ENCODE measurements at regions not wholly inside any gene's neighbourhood (a gene's known extent, or its start where the extent isn't known, plus 50 kb on each side); places are given as distances from the start of the nearest gene placed in this dataset.
"Not testable (repeated sequence)": the region's sequence is repeated elsewhere in the genome, so short reads cannot be mapped to it uniquely, and the experiment has no call there.

- intact Hi-C loops (cut with micrococcal nuclease): no loop called here
Observed at GRCh38 chr14:43735932-43736331, 771.2 kb downstream of the FSCB start.

DNA sequence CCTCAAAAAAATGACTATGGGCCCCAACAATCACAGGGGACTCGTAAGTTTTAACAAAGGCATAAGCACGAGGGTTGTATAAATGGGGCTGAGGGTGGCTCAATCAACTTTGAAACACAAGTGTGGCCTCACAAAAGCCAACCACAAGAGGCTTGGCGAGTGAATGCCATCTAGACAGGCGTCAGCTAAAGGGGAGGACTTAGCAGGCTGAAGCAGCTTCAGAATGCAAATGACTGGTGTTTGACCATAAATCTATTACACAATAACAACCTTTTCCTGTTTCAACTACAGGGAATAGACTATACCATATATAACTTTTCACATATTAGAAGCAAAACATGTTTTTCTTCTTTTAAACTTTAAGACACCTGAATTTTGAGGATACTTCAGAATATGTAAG, 777.9 kb downstream of the FSCB start:
- intact Hi-C loops (cut with micrococcal nuclease): no loop called here

GRCh38 chr14:43706900-43707299, 800.2 kb downstream of the FSCB start:
- intact Hi-C loops (cut with micrococcal nuclease): no loop called here

DNA sequence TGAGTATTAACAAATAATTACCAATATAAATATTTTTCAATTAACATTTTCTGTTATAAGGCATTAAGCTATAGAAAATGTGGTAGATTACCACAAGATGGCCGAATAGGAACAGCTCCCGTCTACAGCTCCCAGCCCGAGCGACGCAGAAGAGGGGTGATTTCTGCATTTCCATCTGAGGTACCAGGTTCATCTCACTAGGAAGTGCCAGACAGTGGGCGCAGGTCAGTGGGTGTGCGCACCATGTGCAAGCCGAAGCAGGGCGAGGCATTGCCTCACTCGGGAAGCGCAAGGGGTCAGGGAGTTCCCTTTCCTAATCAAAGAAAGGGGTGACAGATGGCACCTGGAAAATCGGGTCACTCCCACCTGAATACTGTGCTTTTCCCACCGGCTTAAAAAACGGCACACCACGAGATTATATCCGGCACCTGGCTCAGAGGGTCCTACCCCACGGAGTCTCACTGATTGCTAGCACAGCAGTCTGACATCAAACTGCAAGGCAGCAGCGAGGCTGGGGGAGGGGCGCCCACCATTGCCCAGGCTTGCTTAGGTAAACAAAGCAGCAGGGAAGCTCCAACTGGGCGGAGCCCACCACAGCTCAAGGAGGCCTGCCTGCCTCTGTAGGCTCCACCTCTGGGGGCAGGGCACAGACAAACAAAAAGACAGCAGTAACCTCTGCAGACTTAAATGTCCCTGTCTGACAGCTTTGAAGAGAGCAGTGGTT, 808.4 kb downstream of the FSCB start:
- intact Hi-C loops (cut with micrococcal nuclease): not testable (repeated sequence)

- intact Hi-C loops (cut with micrococcal nuclease): no loop called here
Observed at GRCh38 chr14:43697003-43697402, 810.1 kb downstream of the FSCB start.

DNA sequence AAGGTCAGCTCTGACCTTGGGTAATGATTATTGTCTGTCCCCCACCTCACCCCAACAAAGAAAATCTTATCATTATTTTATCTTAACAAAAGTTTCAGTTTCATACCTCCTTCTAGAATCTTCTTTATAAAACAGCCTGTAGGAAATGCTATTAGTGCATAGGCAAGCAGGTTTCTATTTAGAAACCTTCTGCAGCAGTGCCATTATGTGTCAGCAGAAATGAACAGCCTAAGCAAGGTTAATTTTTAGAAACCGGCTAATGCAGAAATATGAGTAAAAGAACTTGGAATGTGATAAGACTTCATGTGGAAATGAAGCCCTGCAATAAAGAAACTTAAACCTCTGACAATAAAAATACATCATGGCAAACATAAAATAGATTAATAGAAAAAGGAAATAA, 814.4 kb downstream of the FSCB start:
- intact Hi-C loops (cut with micrococcal nuclease): no loop called here

GRCh38 chr14:43687921-43688320, 819.2 kb downstream of the FSCB start:
- intact Hi-C loops (cut with micrococcal nuclease): no loop called here

- intact Hi-C loops (cut with micrococcal nuclease): no loop called here
Observed at GRCh38 chr14:43677581-43677980, 829.5 kb downstream of the FSCB start.

- intact Hi-C loops (cut with micrococcal nuclease): no loop called here
Observed at GRCh38 chr14:43674273-43674672, 832.8 kb downstream of the FSCB start.

GRCh38 chr14:43671716-43672485, 835.2 kb downstream of the FSCB start:
- intact Hi-C loops (cut with micrococcal nuclease): no loop called here

GRCh38 chr14:43669355-43669754, 837.7 kb downstream of the FSCB start:
- intact Hi-C loops (cut with micrococcal nuclease): no loop called here

GRCh38 chr14:43665570-43666267, 841.4 kb downstream of the FSCB start:
- intact Hi-C loops (cut with micrococcal nuclease): no loop called here

GRCh38 chr14:43655194-43655593, 851.9 kb downstream of the FSCB start:
- intact Hi-C loops (cut with micrococcal nuclease): not testable (repeated sequence)

GRCh38 chr14:43651896-43652295, 855.2 kb downstream of the FSCB start:
- intact Hi-C loops (cut with micrococcal nuclease): no loop called here

DNA sequence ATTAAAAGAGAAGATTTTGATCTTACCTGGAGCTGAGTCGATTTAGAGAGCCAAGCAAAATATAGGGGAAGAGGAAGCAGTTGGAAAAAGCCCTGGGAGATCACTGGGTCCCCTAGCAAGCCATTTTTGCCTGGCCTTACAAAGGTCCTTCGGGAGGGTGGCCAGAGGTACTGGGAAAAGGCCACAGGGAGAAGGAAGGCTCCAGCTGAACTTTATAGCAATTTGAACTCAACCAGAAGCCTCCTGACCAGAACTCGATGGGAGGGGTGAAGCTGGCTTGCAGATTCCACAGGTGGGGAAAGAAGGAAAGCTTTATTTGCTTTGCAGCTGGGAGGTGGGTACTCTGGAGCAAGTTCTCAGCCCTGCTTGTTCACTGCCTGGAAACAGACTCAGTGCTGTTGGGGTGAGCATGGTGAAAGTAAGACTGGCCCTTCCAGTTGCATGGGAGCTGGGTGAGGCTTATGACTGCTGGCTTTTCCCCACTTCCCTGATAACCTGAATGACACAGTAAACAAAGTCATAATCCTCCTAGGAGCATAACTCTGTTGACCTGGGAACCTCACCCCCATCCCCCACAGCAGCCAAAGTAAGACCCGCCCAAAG, 855.8 kb downstream of the FSCB start:
- intact Hi-C loops (cut with micrococcal nuclease): no loop called here

DNA sequence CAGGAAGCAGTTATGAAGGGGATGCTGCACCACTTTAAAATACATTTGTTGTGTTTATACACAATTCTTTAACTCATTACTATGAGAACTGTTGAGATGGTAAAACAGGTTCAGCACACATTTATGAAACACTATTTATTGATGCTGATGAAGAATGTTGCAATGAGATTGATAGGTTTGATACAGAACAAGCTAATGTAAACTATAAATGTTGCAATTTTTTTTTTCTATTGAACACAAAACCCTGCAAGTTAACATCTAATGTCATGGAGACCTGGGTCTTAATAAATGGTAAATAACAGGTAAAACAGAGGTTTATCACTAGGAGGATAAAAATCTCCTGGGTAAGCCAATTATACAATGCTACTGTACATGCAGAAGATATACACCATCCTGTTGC, 857.6 kb downstream of the FSCB start:
- intact Hi-C loops (cut with micrococcal nuclease): no loop called here

DNA sequence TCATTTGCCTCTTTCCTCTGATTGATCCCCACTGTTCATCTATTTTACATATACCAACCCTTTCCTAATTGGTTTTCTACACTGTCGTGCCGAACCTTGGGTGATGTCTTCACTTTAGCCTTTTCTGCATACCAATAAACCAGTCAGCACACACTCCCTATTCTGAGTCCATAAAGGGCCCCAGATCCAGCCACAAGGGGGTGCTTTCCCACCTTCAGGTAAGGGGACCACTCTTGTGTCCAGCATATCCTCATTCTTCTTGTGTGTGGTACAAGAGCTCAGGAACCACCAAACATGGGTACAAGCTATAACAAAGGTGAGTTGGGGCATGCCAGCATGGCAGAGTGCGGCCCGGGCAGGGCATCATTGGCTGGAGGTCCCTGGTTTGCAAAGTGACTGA, 859.8 kb downstream of the FSCB start:
- intact Hi-C loops (cut with micrococcal nuclease): no loop called here

- intact Hi-C loops (cut with micrococcal nuclease): no loop called here
Observed at GRCh38 chr14:43640718-43641267, 866.3 kb downstream of the FSCB start.

- intact Hi-C loops (cut with micrococcal nuclease): no loop called here
Observed at GRCh38 chr14:43625294-43625693, 881.8 kb downstream of the FSCB start.

- intact Hi-C loops (cut with micrococcal nuclease): no loop called here
Observed at GRCh38 chr14:43621282-43621681, 885.8 kb downstream of the FSCB start.

DNA sequence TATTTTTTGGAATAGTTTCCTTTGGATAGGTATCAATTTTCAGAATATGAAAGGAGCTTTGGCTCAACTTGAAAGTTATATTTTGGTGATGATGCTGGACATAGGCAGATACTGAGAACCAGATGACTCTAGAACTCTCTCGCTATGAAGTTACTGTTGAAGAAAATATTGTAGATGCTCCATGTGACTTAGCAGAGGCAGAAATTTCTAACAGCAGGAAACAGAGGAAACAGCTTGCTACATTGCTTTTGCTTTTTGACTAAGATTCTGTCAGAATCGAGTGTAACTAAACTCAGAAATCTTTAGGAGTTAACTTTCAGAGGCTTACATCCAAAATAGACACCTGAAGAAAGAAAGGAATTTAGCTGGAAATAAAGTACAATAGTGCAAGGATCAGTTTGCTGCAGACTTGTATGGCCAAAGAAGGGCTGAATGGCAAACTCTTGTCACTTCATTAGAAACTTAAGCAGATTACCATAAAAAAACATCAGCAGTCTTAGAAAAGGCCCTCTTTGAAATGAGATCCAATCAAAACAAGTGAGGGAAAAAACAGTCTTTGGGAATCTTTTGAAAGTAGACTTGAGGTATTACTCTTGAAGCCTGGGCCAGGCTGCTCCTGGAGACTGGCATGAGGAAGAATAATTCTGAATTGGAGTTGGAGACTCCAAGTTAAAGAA, 911.8 kb downstream of the FSCB start:
- intact Hi-C loops (cut with micrococcal nuclease): no loop called here
